NCI-H2196 (cell line): ENCODE measurements at regions not wholly inside any gene's neighbourhood (a gene's known extent, or its start where the extent isn't known, plus 50 kb on each side); places are given as distances from the start of the nearest gene placed in this dataset.
"Not testable (repeated sequence)": the region's sequence is repeated elsewhere in the genome, so short reads cannot be mapped to it uniquely, and the experiment has no call there.

Experiments used
- DNase-seq: peaks from one replicate; lab custom pipeline; 2025; ENCODE audit not compliant: unreplicated experiment; lab: John Stamatoyannopoulos, UW

DNA sequence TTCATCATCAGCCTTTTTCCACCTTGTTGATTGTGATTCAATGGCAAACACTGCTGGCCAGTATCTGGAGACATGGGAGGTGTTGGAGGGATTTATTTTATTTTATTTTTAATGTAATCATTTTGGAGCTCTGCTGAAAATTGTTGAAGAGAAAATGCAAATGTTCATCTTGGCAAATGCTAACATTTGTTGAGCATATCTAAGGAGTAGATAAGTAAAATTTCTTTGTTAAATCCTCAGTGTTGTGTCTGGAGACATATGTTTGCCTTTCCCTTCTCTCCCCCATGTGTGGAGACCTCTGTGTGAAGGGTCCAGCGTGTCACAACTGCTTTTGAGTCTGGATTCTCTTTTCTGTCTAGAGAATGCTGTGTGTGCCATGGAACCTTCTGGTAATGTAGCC, 300.3 kb downstream of the FZD1 start:
- DNase-seq, result no peak

DNA sequence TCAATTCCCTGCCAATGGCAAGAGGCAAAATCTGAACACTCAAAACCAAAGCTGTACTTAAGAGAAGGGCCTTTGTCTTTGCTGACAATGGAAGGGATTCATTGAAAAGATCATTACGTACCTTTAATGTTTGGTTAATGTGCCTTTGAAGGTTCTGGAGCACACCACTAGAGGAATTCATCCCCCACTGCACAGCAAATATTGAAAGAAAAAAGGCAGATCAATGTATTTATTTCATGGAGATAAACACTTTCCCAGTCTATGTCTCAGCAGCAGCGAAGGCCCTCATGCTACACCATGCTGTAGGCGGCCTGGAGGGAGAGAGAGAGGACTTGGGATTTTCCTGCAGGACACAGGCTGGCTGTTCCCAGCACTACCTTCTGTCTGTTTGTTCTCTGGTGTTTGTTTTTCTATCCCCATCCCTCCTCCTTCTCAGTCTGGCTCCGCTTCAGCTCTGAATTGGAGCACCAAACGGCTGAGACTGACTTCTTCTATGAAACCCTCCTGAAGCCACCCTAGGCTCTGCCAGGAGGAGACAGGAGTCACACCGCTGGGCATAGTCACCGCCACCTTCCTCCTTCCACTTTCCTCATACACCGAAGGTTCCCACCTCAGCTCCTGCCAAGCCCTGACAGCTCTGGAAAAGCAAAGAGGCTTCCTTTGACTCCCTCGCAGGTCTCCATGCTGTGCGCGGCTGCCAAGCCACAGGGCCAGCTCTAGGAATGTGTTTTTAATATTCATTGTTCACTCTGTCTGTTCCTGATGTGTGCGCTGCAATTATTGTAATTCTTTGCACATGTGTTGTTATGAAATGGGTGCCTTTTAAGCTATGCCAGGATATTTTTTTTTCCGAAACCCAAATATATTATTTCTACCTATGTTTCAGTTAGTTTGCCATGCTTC, 301.5 kb downstream of the FZD1 start:
- DNase-seq, result peak; percentile 47

DNA sequence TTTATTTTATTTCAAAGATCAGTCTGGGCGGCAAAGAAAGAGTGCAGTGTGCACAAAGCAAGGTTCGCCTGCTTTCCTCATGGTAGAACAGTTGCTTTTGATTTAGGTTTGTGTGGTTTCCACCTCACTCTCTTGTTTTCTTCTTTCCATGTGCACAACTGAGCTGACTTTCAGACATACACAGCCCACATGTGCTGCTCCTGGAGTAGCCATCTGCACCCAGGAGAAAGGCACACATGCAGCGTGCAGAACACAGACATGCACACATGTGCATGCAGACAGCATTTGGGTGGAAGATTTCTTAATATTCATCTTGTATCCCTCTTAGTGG, 302.1 kb downstream of the FZD1 start:
- DNase-seq, result no peak

DNA sequence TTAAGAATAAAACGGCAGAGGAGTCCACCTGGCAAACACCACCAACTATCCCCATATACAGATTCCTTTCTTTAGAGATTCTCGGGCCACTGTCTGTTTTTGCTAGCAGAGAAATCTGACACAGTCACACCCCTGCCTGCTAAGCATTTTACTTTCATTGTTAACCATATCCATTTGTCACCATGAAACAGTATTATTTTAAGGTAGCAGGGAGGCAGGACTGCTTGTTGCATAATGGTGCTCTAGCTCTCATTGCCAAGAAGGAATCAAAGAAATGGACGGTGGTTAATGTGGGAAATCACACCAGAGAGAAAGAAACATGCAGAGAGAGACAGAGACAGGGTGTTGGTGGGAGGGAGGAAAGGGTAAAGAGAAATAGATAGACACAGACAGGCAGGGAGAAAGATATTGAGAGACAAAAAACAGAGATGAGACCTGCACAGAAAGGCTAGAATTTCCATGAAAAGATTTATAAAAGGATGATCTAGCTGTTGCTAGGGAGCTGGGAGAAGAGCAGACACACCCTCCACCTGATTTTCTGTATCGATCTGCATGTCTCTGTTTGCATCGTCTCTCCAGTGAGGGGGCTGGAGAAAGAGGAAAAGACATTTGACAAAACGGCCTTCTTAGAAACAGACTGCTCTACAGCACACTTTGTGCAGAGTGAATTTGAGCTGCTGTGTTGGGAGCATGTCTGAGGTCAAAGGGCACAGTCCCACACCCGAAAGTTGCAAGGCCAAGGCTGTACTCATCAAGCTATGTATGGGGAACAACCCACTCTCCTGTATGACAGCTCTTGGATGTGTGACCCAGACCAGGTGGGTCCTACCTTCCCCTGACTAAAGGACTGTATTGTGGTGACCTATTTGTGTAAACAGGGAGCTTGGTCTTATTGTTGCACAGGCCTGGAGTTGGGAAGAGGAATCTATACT, 303.1 kb downstream of the FZD1 start:
- DNase-seq, result no peak

DNA sequence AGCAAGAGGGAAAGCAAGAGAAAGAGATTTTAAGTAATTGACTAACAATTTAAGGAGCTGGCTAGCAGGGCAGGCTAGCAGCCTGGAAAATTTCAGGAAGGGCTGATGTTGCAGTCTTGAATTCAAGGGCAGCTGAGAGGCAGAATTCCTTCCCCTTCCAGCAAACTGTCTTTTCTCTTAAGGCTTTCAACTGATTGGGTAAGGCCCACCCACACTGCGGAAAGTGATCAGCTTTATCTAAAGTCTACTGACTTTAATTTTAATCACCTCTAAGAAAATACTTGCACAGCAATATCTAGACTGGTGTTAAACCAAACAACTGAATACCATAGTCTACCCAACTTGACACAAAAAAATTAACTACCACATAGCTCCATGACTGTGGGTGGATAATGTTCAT, 303.9 kb downstream of the FZD1 start:
- no peak for DNase-seq

DNA sequence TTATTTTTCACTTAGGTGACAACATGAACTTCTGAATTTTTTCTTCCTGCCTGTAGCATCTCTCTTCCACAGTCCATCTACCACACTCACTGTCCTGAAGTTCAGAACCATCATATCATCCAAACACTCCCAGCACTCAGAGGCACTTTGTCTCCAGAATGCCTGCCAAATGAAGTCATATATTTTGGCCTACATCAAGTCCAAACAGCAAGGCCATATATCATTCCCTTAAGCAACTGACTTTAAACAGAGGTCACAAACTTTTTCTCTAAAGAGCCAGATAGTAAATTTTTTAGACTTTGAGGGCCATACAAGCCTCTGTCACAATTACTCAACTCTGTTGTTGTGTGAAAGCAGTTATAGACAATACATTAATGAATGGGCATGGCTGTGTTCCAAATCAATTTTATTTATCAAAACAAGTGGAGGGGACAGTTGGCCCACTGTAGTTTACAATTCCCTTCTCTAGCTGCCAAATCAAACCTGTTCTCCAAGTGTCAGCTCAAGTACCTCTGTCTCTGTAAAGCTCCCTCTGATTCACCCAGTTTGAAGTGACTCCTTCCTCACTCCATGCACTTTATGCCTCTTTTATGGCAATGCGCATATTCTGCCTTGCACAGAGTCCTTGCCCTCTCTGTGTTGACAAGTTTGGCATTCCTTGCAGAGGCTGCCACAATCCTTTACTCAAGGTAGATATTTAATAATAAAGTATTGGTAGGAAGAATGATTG, 305.7 kb downstream of the FZD1 start:
- DNase-seq, result peak; percentile 57

DNA sequence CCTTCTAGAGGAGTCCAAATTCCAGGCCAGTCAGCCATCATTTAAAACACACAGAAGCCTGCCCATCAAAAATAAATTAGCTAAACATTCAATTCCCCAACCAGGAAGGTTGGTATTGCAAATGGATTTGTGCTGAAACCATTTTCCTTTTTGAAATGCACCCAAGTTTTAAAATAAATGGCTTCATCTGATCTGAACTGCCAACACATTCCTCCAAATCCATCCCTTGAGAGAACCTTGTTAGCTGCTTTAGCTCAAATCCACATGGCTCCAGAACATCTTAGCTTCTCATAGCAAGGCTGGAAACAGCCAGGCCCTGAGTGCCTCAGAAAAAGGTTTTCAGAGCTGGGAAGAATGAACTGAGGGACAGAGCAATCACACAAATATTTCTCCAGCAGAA, 306.3 kb downstream of the FZD1 start:
- DNase-seq, result no peak

DNA sequence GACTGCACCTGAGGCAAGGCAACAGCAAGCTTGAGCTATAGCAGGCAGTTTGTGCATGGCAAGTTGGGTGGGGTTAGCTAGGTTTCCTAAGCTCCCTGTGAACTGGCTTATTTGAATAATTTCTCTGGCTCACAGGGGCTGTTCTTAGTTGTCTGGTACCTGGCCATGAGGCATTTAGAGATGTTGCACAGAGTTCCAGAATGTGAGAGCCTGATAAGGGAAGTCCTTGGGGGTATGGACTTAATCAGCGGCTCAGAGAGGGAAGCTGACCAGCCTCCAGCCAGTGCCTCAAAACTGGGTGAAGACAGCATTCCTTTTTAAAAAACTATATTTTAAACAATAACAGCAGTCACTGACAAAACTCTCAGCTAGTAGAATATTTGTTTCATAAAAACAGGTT, 307.4 kb downstream of the FZD1 start:
- DNase-seq, result no peak

DNA sequence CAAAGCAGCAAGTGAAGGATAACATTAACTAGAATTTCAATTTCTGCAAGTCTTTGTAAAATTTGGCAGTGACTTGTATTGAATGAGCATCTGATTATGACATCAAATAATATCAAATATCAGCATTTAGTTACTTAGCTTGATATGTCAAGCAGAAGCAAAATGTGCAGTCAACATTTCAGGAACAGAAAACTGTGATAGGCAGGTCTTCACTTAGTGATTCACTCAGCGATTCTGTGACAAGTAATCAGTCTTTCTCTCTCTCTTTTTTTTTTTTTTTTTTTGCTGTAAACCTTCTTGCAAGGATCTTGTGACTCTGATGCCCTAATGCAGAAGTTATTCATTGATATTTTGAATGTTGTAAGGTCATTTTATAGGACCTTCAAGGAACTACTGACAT, 307.1 kb downstream of the MTERF1 start:
- DNase-seq, result no peak

DNA sequence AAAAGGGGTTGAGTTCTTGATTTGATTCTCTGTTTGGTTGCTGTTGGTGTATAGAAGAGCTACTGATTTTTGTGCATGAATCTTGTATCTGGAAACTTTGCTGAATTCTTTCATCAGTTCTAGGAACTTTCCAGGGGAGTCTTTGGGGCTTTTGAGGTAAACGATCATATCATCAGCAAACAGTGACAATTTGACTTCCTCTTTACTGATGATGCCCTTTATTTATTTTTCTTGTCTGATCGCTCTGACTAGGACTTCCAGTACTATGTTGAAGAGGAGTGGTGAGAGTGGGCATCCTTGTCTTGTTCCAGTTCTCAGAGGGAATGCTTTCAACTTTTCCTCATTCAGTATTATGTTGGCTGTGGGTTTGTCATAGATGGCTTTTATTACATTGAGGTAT, 304.0 kb downstream of the MTERF1 start:
- DNase-seq, result not testable (repeated sequence)

DNA sequence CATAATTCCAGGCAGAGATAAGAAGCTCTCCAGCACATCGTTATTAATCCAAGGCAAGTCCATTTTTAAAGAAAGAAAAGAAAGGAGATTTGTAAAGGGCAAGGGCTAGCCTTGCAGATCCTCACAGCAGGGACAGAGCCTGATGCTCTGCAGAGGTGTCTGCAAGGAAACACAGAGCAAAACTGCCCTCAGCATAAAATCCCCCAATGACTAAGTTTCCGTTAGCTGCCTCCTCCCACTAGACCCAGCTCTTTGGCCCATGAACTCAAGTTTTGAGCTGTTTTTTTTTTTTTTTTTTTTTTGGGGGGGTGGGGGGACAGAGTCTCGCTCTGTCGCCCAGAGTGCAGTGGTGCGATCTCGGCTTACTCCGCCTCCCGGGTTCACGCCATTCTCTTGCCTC, 300.7 kb downstream of the MTERF1 start:
- no peak for DNase-seq

DNA sequence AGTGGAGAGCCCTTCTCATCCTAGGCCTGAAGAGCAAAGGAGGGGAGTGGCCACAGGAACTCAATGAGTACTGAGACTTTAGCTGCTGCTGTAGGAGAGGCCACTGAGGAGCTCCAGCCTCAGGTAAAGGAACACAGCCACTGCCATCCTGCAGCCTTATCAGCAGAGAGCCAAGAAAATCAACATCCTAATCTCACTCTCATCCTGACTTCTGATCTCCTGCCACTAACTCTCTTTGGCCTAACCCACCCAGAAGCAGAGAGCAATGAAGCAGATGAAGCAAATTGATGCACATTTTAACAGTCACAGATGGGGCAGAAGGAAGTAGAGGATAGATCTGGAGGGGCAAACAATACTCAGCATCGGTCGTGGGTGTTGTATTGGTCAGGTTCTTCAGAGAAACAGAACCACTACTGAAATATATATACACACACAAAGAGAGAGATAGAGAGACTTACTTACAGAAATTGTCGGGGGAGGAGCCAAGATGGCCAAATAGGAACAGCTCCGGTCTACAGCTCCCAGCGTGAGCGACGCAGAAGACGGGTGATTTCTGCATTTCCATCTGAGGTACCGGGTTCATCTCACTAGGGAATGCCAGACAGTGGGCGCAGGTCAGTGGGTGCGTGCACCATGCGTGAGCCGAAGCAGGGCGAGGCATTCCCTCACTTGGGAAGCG, 297.6 kb downstream of the MTERF1 start:
- DNase-seq, result no peak

DNA sequence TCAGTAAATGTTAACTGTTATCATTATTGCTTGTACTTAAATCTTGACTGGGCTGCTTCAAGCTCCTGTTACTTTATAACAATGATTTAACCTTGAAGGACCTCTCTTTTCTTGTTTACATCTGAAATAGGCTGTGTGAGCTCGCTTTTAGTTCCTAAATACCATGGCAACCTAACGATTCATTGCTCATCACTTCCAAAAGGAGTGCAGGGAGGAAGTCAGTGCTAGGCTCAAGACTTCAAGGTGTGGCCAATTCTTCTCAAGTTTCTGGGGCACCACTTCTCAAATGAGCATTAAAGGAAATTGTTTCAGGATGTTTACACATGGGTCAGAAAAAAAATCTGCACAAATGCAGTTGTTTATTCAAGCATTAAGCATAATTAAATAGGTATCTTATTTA, 284.2 kb downstream of the MTERF1 start:
- DNase-seq, result no peak

DNA sequence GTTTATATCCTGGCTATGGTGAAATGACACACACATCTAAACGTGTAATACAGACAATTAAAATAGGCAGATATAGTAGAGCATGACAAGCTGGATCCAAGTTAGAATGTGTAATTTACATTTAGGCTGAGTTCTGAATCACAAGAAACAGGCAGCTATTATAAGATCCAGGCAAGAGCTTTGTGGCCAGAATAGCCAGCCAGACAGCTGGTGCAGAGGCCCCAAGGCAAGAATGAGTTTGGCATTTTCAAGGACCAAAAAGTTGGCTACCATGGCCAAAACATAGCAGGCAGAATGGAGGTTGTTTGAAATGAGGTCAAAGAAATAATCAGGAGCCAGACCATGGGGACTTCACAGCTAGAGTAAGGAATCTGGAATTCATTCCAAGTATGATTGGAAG, 281.7 kb downstream of the MTERF1 start:
- DNase-seq, result no peak

DNA sequence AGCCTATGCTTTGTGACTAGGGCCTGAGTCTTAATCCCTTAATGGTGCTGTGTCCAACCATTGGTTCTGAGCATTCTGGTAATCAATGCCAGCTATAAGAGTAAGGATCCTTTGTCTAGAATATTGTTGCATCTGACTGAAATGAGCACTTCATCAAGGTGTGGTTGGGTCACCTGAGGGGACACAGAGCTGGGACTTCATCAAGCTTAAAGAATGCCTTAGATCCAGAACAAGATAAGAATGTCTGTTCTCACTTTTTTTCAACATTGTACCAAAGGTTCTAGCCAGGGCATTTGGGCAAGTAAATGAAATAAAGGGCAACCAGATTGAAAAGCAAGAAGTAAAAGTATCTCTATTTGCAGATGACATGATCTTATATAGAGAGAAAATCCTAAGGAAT, 280.4 kb downstream of the MTERF1 start:
- DNase-seq, result no peak

DNA sequence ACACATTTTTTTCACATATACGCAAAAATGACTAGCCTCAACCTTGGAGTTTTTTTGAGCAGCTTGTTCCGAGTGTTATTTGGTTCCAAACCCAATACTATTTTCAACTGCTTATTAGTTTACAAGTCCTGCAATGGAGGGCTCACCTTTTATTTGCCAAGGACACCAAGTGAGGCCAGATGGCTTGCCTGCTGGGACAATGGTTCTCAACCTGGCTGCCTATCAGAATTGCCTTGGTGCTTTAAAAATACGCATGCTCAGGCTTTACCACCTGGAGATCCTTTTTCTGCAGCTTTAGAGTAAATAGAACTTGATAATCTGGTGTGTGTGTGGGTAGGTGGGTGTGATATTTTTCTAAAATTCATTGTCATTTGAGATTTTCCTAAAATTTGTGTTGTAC, 276.8 kb downstream of the MTERF1 start:
- no peak for DNase-seq

DNA sequence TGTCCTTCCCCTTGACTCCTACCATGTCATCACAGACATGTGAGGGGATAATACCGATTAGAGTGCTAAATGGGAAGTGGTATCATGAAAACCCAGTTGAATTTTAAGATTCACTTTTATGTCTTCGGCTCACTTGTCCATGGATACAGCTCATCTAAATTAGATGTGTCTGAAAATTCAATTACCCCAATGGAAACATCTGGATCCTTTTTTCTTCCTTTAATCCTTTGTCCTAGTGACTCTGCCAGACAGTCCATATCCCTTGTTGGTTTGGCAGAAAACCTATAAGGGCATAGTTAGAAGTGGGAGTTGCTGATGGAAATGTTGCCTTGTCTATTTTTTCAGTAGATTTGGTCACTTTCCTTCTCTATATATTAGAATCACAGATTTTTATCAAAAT, 271.9 kb downstream of the MTERF1 start:
- DNase-seq, result no peak

DNA sequence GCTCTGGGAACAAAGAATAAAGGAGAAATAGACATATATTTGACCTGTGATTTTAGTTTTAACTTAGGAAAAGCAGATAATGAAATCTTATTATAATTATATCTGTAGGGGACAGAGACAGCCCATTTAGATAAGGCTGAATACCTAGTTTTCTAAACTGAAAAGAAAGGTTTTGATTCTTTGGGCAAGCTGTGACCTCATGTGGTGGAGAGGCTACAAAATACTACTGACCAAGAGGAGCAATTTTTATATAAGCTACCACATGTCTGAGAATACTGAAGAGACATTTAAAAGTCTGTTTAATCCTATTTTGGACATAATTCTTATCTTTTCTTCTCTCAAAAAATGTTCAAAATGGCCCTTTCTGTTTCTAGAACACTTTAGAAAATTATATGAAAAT, 271.0 kb downstream of the MTERF1 start:
- peak; percentile 7 for DNase-seq

DNA sequence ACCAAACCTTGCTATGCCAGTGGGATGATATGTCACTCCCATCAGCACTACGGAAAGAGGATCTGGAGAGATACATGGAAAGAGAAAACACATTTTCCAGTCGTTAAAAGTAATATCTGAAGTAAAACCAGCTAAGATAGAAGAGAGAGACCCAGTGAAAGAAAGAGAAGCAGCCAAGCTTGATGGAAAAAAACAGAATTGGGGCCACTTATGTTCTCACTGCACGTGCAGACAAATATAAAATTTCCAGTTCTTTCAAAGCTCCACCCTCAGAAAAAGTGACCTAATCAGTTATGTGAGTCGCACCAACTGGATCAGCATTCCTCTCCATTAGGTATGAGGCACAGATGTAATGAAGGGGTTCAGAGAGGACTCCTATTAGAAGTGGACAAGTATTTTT, 266.1 kb downstream of the MTERF1 start:
- DNase-seq, result no peak

DNA sequence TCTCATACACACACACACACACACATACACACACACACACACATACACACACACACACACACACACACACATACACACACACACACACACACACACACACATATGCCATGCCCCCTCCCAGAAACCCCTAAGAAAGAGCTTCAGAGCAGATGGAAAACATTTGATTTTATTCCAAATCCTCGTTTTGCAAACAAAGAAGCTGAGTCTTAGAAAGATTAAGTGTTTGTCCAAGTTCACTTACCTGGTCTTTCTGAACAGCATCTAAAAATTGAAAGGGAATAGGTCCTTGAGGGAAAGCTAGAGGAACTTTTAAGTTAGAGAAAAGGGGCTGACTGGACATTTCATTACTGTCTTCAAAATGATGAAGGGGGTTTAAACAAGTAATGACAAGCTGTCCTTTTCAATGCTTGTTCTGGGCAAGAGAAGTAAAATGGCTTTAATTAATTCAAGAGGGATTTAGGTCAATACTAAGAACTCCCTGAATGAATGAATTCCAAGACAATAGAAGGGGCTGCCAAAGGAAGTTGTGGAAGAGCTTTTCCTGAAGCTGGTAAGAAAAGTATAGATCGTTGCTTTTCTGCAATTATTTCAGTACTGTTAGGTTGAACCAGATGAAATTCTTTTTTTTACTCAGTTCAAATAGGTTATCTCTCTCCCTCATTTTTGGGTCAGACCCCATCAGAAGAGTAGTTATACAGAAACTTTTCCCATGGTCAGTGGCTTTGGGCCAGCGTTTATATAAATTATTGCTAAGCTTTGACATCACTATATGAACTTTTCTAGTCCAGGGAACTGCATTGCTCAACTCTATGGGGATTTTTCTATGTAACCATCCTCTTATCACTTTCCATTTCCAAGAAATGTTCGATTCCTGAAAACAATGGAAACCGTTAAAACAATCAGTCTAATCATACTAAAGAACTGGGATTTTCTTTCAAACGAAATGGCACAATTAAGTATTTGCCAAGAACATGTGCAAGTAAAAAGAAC, 261.4 kb downstream of the MTERF1 start:
- no peak for DNase-seq
